SH-SY5Y (cell line): ENCODE measurements at regions not wholly inside any gene's neighbourhood (a gene's known extent, or its start where the extent isn't known, plus 50 kb on each side); places are given as distances from the start of the nearest gene placed in this dataset.

ENCODE experiments used
- GATA2 ChIP-seq: IDR thresholded peaks from 2 replicates; pipeline ENCODE4 v1.6.1; 2011; ENCODE audit warnings: mild to moderate bottlenecking, low read depth, low read length
- GATA3 ChIP-seq: IDR thresholded peaks from 2 replicates; pipeline ENCODE4 v1.6.1; 2011; ENCODE audit warnings: low read depth, mild to moderate bottlenecking, low read length, moderate library complexity

DNA sequence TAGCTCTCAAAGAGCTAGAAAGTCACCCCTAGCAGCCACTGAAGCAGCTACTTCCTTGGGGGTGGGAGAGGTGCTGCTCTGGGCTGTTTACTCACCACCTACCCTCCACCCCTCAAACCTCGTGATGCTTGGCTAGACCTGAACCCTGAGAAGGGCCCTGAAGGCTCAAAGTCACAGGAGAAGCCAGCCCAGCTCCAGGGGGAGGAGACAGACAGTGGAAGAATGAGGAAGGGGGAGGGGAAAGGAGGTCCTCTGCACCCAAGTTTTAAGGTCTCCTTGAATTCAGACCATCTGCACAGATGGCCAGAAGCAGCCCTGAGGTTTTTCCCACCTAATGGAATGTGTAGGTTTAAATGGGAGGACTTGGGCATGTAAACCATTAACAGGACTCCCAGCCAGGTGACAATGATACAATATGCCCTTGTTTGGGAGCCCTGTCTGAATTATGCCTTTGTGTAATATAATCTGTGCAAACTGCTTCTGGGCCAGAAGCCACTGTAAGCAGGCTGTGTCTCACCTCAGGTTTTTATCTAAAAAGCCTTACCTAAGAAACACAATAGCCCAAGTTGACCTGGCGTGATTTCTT is 180.5 kb downstream of the PIK3R1 start:
- no peak for TF ChIP-seq GATA2
- TF ChIP-seq GATA3, result no peak
